Mononuclear cell (primary cell): ENCODE measurements at regions not wholly inside any gene's neighbourhood (a gene's known extent, or its start where the extent isn't known, plus 50 kb on each side); places are given as distances from the start of the nearest gene placed in this dataset.
"Not testable (repeated sequence)": the region's sequence is repeated elsewhere in the genome, so short reads cannot be mapped to it uniquely, and the experiment has no call there.

Experiments used
- H3K27me3 ChIP-seq: 2 replicates; pipeline ENCODE4 v1.6.0; 2011; ENCODE audit warnings: low read length, control low read depth; ENCODE audit not compliant: insufficient read depth
- H3K4me1 ChIP-seq: 2 replicates; pipeline ENCODE4 v1.5.1; 2011; ENCODE audit warnings: mild to moderate bottlenecking, low read length, control low read depth; ENCODE audit not compliant: insufficient read depth
- H3K4me3 ChIP-seq: 2 replicates; pipeline ENCODE4 v1.5.1; 2011; ENCODE audit warnings: mild to moderate bottlenecking, low read length, moderate library complexity
- H3K9me3 ChIP-seq: 2 replicates; pipeline ENCODE4 v1.5.1; 2011; ENCODE audit warnings: low read depth, mild to moderate bottlenecking, control low read depth, low read length

- no peak overlapping the region for H3K4me3 ChIP-seq
- H3K27me3 ChIP-seq: no peaks in the 10 kb centered on the region
- H3K4me1 ChIP-seq: no peaks in the 10 kb centered on the region
- H3K9me3 ChIP-seq: no peaks in the 10 kb centered on the region
Measured at GRCh38 chr17:71180801-71181385, 939.9 kb upstream of the SOX9 start.

GRCh38 chr17:71183066-71183660 is 937.7 kb upstream of the SOX9 start:
- Histone ChIP-seq H3K9me3 (no peaks in the 10 kb centered on the region), H3K4me1 (no peaks in the 10 kb centered on the region), H3K4me3 (no peak overlapping the region), H3K27me3 (no peaks in the 10 kb centered on the region)

- no peaks in the 10 kb centered on the region for H3K27me3 ChIP-seq
- no peaks in the 10 kb centered on the region for H3K9me3 ChIP-seq
- no peaks in the 10 kb centered on the region for H3K4me1 ChIP-seq
- no peak overlapping the region for H3K4me3 ChIP-seq
Measured at GRCh38 chr17:71184716-71185115, 936.1 kb upstream of the SOX9 start.

GRCh38 chr17:71187145-71187878 is 933.5 kb upstream of the SOX9 start:
- H3K9me3 ChIP-seq: no peaks in the 10 kb centered on the region
- no peak overlapping the region for H3K4me3 ChIP-seq
- no peaks in the 10 kb centered on the region for H3K27me3 ChIP-seq
- H3K4me1 ChIP-seq: no peaks in the 10 kb centered on the region

- H3K4me3 ChIP-seq: no peak overlapping the region
- H3K27me3 ChIP-seq: no peaks in the 10 kb centered on the region
- H3K9me3 ChIP-seq: no peaks in the 10 kb centered on the region
- H3K4me1 ChIP-seq: no peaks in the 10 kb centered on the region
Measured at GRCh38 chr17:71188811-71189492, 931.9 kb upstream of the SOX9 start.

GRCh38 chr17:71189493-71189831 is 931.4 kb upstream of the SOX9 start:
- H3K27me3 ChIP-seq: no peaks in the 10 kb centered on the region
- no peak overlapping the region for H3K4me3 ChIP-seq
- H3K9me3 ChIP-seq: no peaks in the 10 kb centered on the region
- no peaks in the 10 kb centered on the region for H3K4me1 ChIP-seq

- Histone ChIP-seq H3K9me3 (no peaks in the 10 kb centered on the region), H3K27me3 (no peaks in the 10 kb centered on the region), H3K4me1 (no peaks in the 10 kb centered on the region), H3K4me3 (no peak overlapping the region)
Measured at GRCh38 chr17:71192039-71192555, 928.7 kb upstream of the SOX9 start.

- Histone ChIP-seq H3K4me1 (no peaks in the 10 kb centered on the region), H3K4me3 (no peak overlapping the region), H3K27me3 (no peaks in the 10 kb centered on the region), H3K9me3 (no peaks in the 10 kb centered on the region)
Measured at GRCh38 chr17:71192848-71193247, 928.0 kb upstream of the SOX9 start.

GRCh38 chr17:71200597-71200996 is 920.2 kb upstream of the SOX9 start:
- H3K9me3 ChIP-seq: no peaks in the 10 kb centered on the region
- H3K4me1 ChIP-seq: no peaks in the 10 kb centered on the region
- H3K4me3 ChIP-seq: no peak overlapping the region
- H3K27me3 ChIP-seq: no peaks in the 10 kb centered on the region

GRCh38 chr17:71201639-71202038 is 919.2 kb upstream of the SOX9 start:
- Histone ChIP-seq H3K4me3 (no peak overlapping the region), H3K9me3 (no peaks in the 10 kb centered on the region), H3K4me1 (no peaks in the 10 kb centered on the region), H3K27me3 (no peaks in the 10 kb centered on the region)

GRCh38 chr17:71202449-71202848 is 918.4 kb upstream of the SOX9 start:
- no peak overlapping the region for H3K4me3 ChIP-seq
- no peaks in the 10 kb centered on the region for H3K27me3 ChIP-seq
- no peaks in the 10 kb centered on the region for H3K9me3 ChIP-seq
- no peaks in the 10 kb centered on the region for H3K4me1 ChIP-seq

GRCh38 chr17:71203953-71204352 is 916.9 kb upstream of the SOX9 start:
- Histone ChIP-seq H3K9me3 (no peaks in the 10 kb centered on the region), H3K4me3 (no peak overlapping the region), H3K27me3 (no peaks in the 10 kb centered on the region), H3K4me1 (no peaks in the 10 kb centered on the region)

- not testable (repeated sequence) for H3K9me3 ChIP-seq, H3K4me3 ChIP-seq, H3K4me1 ChIP-seq, H3K27me3 ChIP-seq
Measured at GRCh38 chr17:71205951-71206350, 914.9 kb upstream of the SOX9 start.

GRCh38 chr17:71208111-71208704 is 912.6 kb upstream of the SOX9 start:
- Histone ChIP-seq H3K27me3 (no peaks in the 10 kb centered on the region), H3K9me3 (peaks cover 2% of the 10 kb centered on the region), H3K4me1 (no peaks in the 10 kb centered on the region), H3K4me3 (no peak overlapping the region)

GRCh38 chr17:71213936-71214335 is 906.9 kb upstream of the SOX9 start:
- Histone ChIP-seq H3K4me3 (no peak overlapping the region), H3K27me3 (no peaks in the 10 kb centered on the region), H3K4me1 (no peaks in the 10 kb centered on the region), H3K9me3 (peaks cover 5% of the 10 kb centered on the region)
